Stimulated activated CD8-positive, alpha-beta memory T cell treated with anti-CD3 and anti-CD28 coated beads, Interleukin-12 subunit alpha, Interleukin-12 subunit beta, amount 100 ng/mL, for 1 hour (primary cell): ENCODE measurements at regions not wholly inside any gene's neighbourhood (a gene's known extent, or its start where the extent isn't known, plus 50 kb on each side); places are given as distances from the start of the nearest gene placed in this dataset.
A peak's percentile ranks its signal among the peaks of the same experiment; 100 is the strongest.
"Not testable (repeated sequence)": the region's sequence is repeated elsewhere in the genome, so short reads cannot be mapped to it uniquely, and the experiment has no call there.

ENCODE experiments used
- DNase-seq: peaks from one replicate; pipeline ENCODE4 v3.0.0-alpha.2; 2020; ENCODE audit warnings: low read depth

- no peak for DNase-seq
Observed at GRCh38 chr6:43934803-43935602, 165.0 kb downstream of the VEGFA start.

GRCh38 chr6:43934183-43934802 lies 164.3 kb downstream of the VEGFA start:
- no peak for DNase-seq

GRCh38 chr6:43933148-43933885 lies 163.3 kb downstream of the VEGFA start:
- DNase-seq: no peak

- no peak for DNase-seq
Observed at GRCh38 chr6:43932259-43933147, 162.5 kb downstream of the VEGFA start.

- no peak for DNase-seq
Observed at GRCh38 chr6:43931201-43931600, 161.2 kb downstream of the VEGFA start.

GRCh38 chr6:43930440-43931154 lies 160.6 kb downstream of the VEGFA start:
- no peak for DNase-seq

GRCh38 chr6:43929511-43929910 lies 159.5 kb downstream of the VEGFA start:
- no peak for DNase-seq

GRCh38 chr6:43927532-43928210 lies 157.7 kb downstream of the VEGFA start:
- DNase-seq: no peak

- DNase-seq: no peak
Observed at GRCh38 chr6:43926634-43927531, 156.9 kb downstream of the VEGFA start.

GRCh38 chr6:43925636-43926139 lies 155.7 kb downstream of the VEGFA start:
- not testable (repeated sequence) for DNase-seq

GRCh38 chr6:43924222-43924702 lies 154.3 kb downstream of the VEGFA start:
- peak; percentile 22 for DNase-seq

GRCh38 chr6:43923376-43924221 lies 153.6 kb downstream of the VEGFA start:
- DNase-seq: no peak

GRCh38 chr6:43922426-43923375 lies 152.7 kb downstream of the VEGFA start:
- DNase-seq: no peak

- no peak for DNase-seq
Observed at GRCh38 chr6:43921548-43922425, 151.8 kb downstream of the VEGFA start.

- DNase-seq: no peak
Observed at GRCh38 chr6:43921039-43921438, 151.0 kb downstream of the VEGFA start.

GRCh38 chr6:43919774-43920173 lies 149.8 kb downstream of the VEGFA start:
- no peak for DNase-seq
